HEK293T (cell line): ENCODE measurements at regions not wholly inside any gene's neighbourhood (a gene's known extent, or its start where the extent isn't known, plus 50 kb on each side); places are given as distances from the start of the nearest gene placed in this dataset.

ENCODE experiments used
- FOXM1 ChIP-seq: fragments of 450-650 bp; IDR thresholded peaks from 2 replicates; pipeline ENCODE4 v1.6.1; 2017; ENCODE audit warnings: mild to moderate bottlenecking, borderline replicate concordance
- NFRKB ChIP-seq: fragments of 450-650 bp; IDR thresholded peaks from 2 replicates; pipeline ENCODE4 v1.6.1; 2016; ENCODE audit warnings: mild to moderate bottlenecking, moderate library complexity
- SUZ12 ChIP-seq: fragments of 450-650 bp; IDR thresholded peaks from 2 replicates; pipeline ENCODE4 v1.6.1; 2016; ENCODE audit warnings: mild to moderate bottlenecking

DNA sequence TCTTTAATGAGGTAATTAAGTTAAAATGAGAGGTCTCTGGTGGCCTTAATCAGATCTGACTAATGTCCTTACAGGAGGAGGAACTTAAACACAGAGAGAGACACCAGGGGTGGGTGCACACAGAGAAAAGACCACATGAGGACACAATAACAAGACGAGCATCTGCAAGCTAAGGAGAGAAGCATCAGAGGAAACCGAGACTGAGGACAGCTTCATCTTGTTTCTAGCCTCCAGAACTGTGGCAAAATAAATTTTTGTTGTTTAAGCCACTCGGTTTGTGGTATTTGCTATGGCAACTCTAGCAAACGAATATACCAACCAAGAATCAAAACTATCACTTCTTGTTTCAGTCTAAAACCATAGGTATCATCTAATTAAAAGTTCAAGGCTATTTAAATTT lies 400.1 kb downstream of the PID1 start:
- TF ChIP-seq SUZ12 (no peak), FOXM1 (no peak), NFRKB (no peak)
